Transverse colon (tissue), 4 donors: ENCODE measurements at regions not wholly inside any gene's neighbourhood (a gene's known extent, or its start where the extent isn't known, plus 50 kb on each side); places are given as distances from the start of the nearest gene placed in this dataset.

Source experiments
- DNase-seq: peaks from one replicate; pipeline ENCODE4 v3.0.0-alpha.2; 2019
- H3K27ac ChIP-seq, 4 donors: fragments of 200-600 bp; sonication (generic); 2 replicates each; pipeline ENCODE4 v1.5.1; 2016 to 2018; ENCODE audit warnings: inconsistent platforms in 4 of 4
- H3K27me3 ChIP-seq: fragments of 200-600 bp; sonication (generic); 2 replicates; pipeline ENCODE4 v1.5.1; 2017; ENCODE audit warnings: inconsistent platforms
- H3K36me3 ChIP-seq, 4 donors: fragments of 200-600 bp; sonication (generic); 2 replicates each; pipeline ENCODE4 v1.5.1; 2017 to 2019; ENCODE audit warnings: inconsistent platforms in 4 of 4
- H3K4me1 ChIP-seq, 4 donors: fragments of 200-600 bp; sonication (generic); 2 replicates each; pipeline ENCODE4 v1.5.1; 2017 to 2020; ENCODE audit warnings: inconsistent platforms in 4 of 4
- H3K4me3 ChIP-seq, 4 donors: fragments of 200-600 bp; sonication (generic); 1 replicate in 1 of 4; 2 replicates in 3 of 4; pipeline versions ENCODE4 v1.5.1 to v1.6.1; 2017 to 2019; ENCODE audit warnings: inconsistent platforms in 4 of 4
- H3K9me3 ChIP-seq, 2 donors: fragments of 200-600 bp; sonication (generic); 2 replicates each; pipeline ENCODE4 v1.5.1; 2017 to 2019; ENCODE audit warnings: inconsistent platforms in 2 of 2
- EP300 ChIP-seq: sonication (generic); formaldehyde crosslinking; IDR thresholded peaks from one replicate; pipeline ENCODE4 v1.6.1; 2017; ENCODE audit warnings: antibody characterized with exemption, low read depth
- POLR2A ChIP-seq: fragments of 450-650 bp; IDR thresholded peaks from one replicate; pipeline ENCODE4 v1.6.1; 2016; ENCODE audit warnings: antibody characterized with exemption, mild to moderate bottlenecking, moderate library complexity
- POLR2AphosphoS5 ChIP-seq, 3 donors: sonication (generic); formaldehyde crosslinking; IDR thresholded peaks; one replicate each; pipeline ENCODE4 v1.6.1; 2016; ENCODE audit warnings: antibody characterized with exemption in 3 of 3
- WGBS, 2 donors: methylation state at CpG; one replicate each; pipeline ENCODE4 v1.1.5; 2018; ENCODE audit warnings: low coverage in 1 of 2; 5-methylcytosine and 5-hydroxymethylcytosine counted together
- in situ Hi-C, 4 donors: fragments of 200-750 bp; cut with MboI; loops; one replicate each; pipeline versions ENCODE4 v1.15.0 to v1.15.1; 2017; ENCODE audit warnings: low sequenced_read_pairs in 3 of 4, low pct_ligation_motif_present in 1 of 4, low pct_unique_long_range_greater_than_20kb in 1 of 4
- intact Hi-C: fragments of 100-400 bp; cut with DNase I; formaldehyde crosslinking; loops from one replicate; pipeline ENCODE4 v1.15.1; 2023; ENCODE audit warnings: low total_unique reads
- TF ChIP-seq, protein P1 (sequence below), 5 experiments: fragments of 200-600 bp in 3 of 5; fragments of 450-650 bp in 2 of 5; sonication (generic) in 3 of 5; IDR thresholded peaks; 1 replicate in 2 of 5; 2 replicates in 3 of 5; pipeline ENCODE4 v1.5.1; 2016 to 2017; ENCODE audit warnings: antibody characterized with exemption in 5 of 5, inconsistent platforms in 3 of 5, mild to moderate bottlenecking in 2 of 5, moderate library complexity in 1 of 5

DNA sequence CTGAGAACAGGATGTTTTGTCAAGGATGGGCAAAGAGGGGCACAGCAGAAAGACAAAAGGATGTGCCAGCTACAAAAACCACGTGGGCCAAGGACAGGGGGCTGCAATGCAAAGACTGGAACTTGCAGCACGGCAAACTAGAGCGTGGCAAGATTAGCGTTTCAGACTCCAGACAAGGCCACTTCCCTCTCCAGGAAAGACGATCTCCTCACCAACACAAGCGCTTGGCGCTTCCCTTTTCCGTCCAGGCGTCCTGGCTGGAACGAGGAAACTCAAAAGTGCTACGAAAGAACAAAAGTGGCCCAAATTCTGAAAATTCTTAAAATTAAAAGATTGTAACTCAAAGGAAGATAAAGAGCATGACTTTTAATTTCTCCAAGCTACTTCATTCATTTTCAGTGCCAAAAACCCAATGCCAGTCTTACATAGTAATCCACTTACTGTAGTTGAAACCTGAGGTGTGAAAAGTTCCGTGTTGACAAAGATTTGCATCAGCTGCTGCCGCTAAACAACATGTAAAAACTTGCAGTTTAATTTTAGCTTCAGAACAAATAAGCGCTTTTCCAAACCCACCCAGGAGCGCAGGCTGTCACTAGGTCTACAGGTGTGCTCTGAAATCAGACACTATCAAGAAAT, 207.1 kb upstream of the RREB1 start:
- no peak overlapping the region for H3K27ac ChIP-seq
- in situ Hi-C loops: no loop called here
- intact Hi-C loops: no loop called here
- WGBS, 2 donors: 80 to 81% methylated on average over 13 to 15 of the region's 15 CpGs
- no peaks in the 10 kb centered on the region for H3K4me1 ChIP-seq
- no peaks in the 10 kb centered on the region for H3K9me3 ChIP-seq
- no peaks in the 10 kb centered on the region for H3K27me3 ChIP-seq
- TF ChIP-seq POLR2A (no peak), POLR2AphosphoS5 (IDR thresholded peaks at IDR 0.05) (no peak), EP300 (no peak)
- TF ChIP-seq, protein P1, sequence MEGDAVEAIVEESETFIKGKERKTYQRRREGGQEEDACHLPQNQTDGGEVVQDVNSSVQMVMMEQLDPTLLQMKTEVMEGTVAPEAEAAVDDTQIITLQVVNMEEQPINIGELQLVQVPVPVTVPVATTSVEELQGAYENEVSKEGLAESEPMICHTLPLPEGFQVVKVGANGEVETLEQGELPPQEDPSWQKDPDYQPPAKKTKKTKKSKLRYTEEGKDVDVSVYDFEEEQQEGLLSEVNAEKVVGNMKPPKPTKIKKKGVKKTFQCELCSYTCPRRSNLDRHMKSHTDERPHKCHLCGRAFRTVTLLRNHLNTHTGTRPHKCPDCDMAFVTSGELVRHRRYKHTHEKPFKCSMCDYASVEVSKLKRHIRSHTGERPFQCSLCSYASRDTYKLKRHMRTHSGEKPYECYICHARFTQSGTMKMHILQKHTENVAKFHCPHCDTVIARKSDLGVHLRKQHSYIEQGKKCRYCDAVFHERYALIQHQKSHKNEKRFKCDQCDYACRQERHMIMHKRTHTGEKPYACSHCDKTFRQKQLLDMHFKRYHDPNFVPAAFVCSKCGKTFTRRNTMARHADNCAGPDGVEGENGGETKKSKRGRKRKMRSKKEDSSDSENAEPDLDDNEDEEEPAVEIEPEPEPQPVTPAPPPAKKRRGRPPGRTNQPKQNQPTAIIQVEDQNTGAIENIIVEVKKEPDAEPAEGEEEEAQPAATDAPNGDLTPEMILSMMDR (IDR thresholded peaks at IDR 0.05): no peak
- no peak for DNase-seq
- H3K4me3 ChIP-seq: no peak overlapping the region
- no peaks in the 10 kb centered on the region for H3K36me3 ChIP-seq

DNA sequence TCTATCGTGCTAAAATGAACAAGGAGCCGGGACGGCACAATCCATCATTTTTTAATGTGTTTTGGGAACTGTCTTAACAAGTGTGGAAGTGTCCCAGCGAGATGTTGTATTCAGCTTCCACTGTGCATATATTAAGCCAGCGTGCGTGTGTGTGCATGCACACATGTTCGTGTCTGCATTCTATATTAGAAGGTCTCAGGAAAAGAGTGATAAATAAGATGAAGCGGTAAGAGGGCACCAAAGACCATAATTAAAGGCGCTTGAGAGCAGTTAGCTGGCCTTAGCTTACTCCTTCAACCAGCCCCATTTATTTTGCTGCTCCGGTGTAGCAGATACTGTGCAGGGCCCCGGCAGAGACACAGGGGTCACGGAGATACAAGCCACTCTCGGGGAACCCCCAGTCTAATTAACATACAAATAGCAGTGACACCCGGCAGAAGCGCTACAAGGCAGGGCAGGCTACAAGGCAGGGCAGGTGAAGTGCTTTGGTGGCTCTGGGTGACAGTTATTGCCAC, 206.5 kb upstream of the RREB1 start:
- H3K4me1 ChIP-seq: no peaks in the 10 kb centered on the region
- no peak overlapping the region for H3K4me3 ChIP-seq
- in situ Hi-C loops: no loop called here
- H3K27me3 ChIP-seq: no peaks in the 10 kb centered on the region
- TF ChIP-seq POLR2A (no peak), EP300 (no peak), POLR2AphosphoS5 (IDR thresholded peaks at IDR 0.05) (no peak)
- TF ChIP-seq, protein P1 (IDR thresholded peaks at IDR 0.05): no peak
- H3K9me3 ChIP-seq: no peaks in the 10 kb centered on the region
- no peak overlapping the region for H3K27ac ChIP-seq
- intact Hi-C loops: no loop called here
- DNase-seq: no peak
- no peaks in the 10 kb centered on the region for H3K36me3 ChIP-seq
- 73 to 81% methylated on average over 10 to 15 of the region's 15 CpGs for WGBS, 2 donors

DNA sequence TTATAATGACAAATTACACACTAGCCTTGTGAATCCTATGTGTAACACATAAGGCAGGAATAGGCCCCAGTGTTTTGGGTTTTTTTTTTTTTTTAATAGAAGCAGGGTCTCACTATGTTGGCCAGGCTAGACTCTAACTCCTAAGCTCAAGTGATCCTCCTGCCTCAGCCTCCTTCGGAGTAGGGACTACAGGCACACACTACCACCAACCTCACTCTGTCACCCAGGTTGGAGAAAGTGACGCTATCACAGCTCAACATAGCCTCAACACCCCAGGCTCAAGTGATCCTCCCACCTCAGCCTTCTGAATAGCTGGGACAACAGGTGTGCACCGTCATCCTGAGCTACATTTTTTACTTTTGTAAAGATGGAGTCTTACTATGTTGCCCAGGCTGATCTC, 205.8 kb upstream of the RREB1 start:
- Histone ChIP-seq H3K27me3 (no peaks in the 10 kb centered on the region), H3K4me1 (no peaks in the 10 kb centered on the region), H3K27ac (no peak overlapping the region), H3K36me3 (no peaks in the 10 kb centered on the region), H3K9me3 (no peaks in the 10 kb centered on the region), H3K4me3 (no peak overlapping the region)
- no peak for DNase-seq
- WGBS, 2 donors: 94% methylated on average over 3 of the region's 3 CpGs; no CpG with 5 or more reads in 1 of the 2 donors
- in situ Hi-C loops: no loop called here
- intact Hi-C loops: no loop called here
- TF ChIP-seq EP300 (no peak), POLR2A (no peak), POLR2AphosphoS5 (IDR thresholded peaks at IDR 0.05) (no peak)
- TF ChIP-seq, protein P1 (IDR thresholded peaks at IDR 0.05): no peak

DNA sequence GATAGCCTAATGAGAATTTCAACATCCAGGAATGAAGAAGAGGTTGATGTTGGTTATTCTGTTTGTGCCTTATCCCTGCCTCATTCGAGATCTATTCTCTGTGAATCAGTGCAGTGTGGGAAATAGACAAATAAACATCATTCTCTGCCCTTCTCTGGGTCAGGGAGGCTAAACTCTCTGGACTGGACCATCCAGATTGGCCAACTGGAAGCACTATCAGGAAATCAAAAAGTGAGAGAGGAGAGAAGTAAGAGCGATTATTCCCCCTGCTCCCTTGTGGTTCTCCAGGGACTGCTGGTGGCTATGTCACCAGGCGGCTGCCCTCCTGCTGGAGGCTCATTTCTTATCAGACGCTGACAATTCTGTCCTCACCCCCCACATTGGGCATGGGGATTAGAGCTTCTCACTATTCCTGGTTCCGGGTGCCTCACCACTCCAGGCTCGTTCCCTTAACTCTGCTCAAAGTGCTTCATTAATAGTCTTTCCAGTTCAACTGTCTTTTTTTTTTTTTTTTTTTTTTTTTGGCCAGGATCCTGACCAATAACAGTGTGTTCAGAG, 201.7 kb upstream of the RREB1 start:
- in situ Hi-C loops: no loop called here
- H3K4me3 ChIP-seq: no peak overlapping the region
- H3K36me3 ChIP-seq: no peaks in the 10 kb centered on the region
- no peaks in the 10 kb centered on the region for H3K27me3 ChIP-seq
- no peak for TF ChIP-seq EP300
- TF ChIP-seq, protein P1 (IDR thresholded peaks at IDR 0.05): no peak
- no peak for TF ChIP-seq POLR2A
- TF ChIP-seq POLR2AphosphoS5 (IDR thresholded peaks at IDR 0.05): no peak
- DNase-seq: no peak
- H3K27ac ChIP-seq: no peak overlapping the region
- no peaks in the 10 kb centered on the region for H3K9me3 ChIP-seq
- WGBS, 2 donors: 57 to 79% methylated on average over 1 to 6 of the region's 6 CpGs
- intact Hi-C loops: no loop called here
- no peaks in the 10 kb centered on the region for H3K4me1 ChIP-seq
